Breast epithelium (tissue), 4 donors: ENCODE measurements at regions not wholly inside any gene's neighbourhood (a gene's known extent, or its start where the extent isn't known, plus 50 kb on each side); places are given as distances from the start of the nearest gene placed in this dataset.

ENCODE experiments used
- DNase-seq, 2 donors: peaks; one replicate each; pipeline ENCODE4 v3.0.0-alpha.2; 2019; ENCODE audit warnings: low spot score in 2 of 2
- H3K27ac ChIP-seq, 2 donors: fragments of 200-600 bp; sonication (generic) in 1 of 2; one replicate each; pipeline ENCODE4 v1.5.1; 2016 to 2019; ENCODE audit warnings: mild to moderate bottlenecking in 1 of 2
- H3K27me3 ChIP-seq, 2 donors: fragments of 200-600 bp; sonication (generic) in 1 of 2; one replicate each; pipeline versions ENCODE4 v1.5.1 to v1.6.0; 2017 to 2019; ENCODE audit warnings: control low read depth in 1 of 2, mild to moderate bottlenecking in 1 of 2
- H3K36me3 ChIP-seq: fragments of 200-600 bp; one replicate; pipeline ENCODE4 v1.5.1; 2019
- H3K4me1 ChIP-seq, 2 donors: fragments of 200-600 bp; sonication (generic); one replicate each; pipeline ENCODE4 v1.5.1; 2016 to 2019; ENCODE audit warnings: control low read depth in 1 of 2
- H3K4me3 ChIP-seq, 3 donors: fragments of 200-600 bp; sonication (generic); 1 replicate in 2 of 3; 2 replicates in 1 of 3; pipeline ENCODE4 v1.5.1; 2016 to 2019; ENCODE audit warnings: mild to moderate bottlenecking in 3 of 3, moderate library complexity in 2 of 3
- H3K9me3 ChIP-seq, 2 donors: fragments of 200-600 bp; sonication (generic) in 1 of 2; one replicate each; pipeline ENCODE4 v1.5.1; 2016 to 2019; ENCODE audit warnings: control low read depth in 1 of 2
- CTCF ChIP-seq, 3 donors: fragments of 450-650 bp; IDR thresholded peaks; one replicate each; pipeline ENCODE4 v1.5.1; 2016 to 2017; ENCODE audit warnings: antibody characterized with exemption in 3 of 3, mild to moderate bottlenecking in 3 of 3, moderate library complexity in 3 of 3
- POLR2A ChIP-seq: fragments of 450-650 bp; IDR thresholded peaks from one replicate; pipeline ENCODE4 v1.6.1; 2016; ENCODE audit warnings: antibody characterized with exemption, mild to moderate bottlenecking, moderate library complexity
- POLR2AphosphoS5 ChIP-seq, 3 donors: sonication (generic); formaldehyde crosslinking; IDR thresholded peaks; one replicate each; pipeline ENCODE4 v1.6.1; 2017; ENCODE audit warnings: antibody characterized with exemption in 3 of 3
- intact Hi-C: fragments of 100-400 bp; cut with DNase I; formaldehyde crosslinking; loops from one replicate; pipeline ENCODE4 v1.15.1; 2023; ENCODE audit warnings: low total_unique reads

DNA sequence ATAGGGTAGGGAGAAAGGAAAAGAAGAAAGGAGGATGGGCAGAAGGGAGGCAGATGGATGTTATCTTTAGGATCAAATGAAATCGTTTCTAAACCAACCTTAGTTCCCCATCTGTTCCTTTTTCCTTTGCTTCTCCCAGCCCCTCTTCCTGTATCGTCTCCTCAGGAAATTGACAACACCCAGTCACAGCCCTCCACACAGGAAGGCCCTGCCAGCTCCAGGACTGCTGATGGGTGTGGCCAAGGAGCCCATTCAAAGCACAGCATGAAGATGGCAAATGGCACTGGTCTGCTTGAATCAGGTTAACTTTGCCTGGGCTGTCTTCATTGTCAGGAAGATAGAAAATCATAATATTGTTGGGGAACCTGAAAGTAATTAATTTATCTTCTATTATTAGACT lies 164.8 kb downstream of the C11orf87 start:
- DNase-seq = no peak
- intact Hi-C loops = no loop called here
- Histone ChIP-seq H3K4me3 (no peak overlapping the region), H3K27ac (no peak overlapping the region), H3K36me3 (no peaks in the 10 kb centered on the region), H3K4me1 (no peaks in the 10 kb centered on the region), H3K9me3 (no peaks in the 10 kb centered on the region), H3K27me3 (no peaks in the 10 kb centered on the region)
- no peak for TF ChIP-seq CTCF (IDR thresholded peaks at IDR 0.05)
- TF ChIP-seq POLR2A = no peak
- TF ChIP-seq POLR2AphosphoS5 (IDR thresholded peaks at IDR 0.05) = no peak

GRCh38 chr11:109590782-109591181 lies 168.8 kb downstream of the C11orf87 start:
- intact Hi-C loops = no loop called here
- TF ChIP-seq CTCF (IDR thresholded peaks at IDR 0.05) = no peak
- no peak for TF ChIP-seq POLR2A
- no peak for TF ChIP-seq POLR2AphosphoS5 (IDR thresholded peaks at IDR 0.05)
- Histone ChIP-seq H3K4me3 (no peak overlapping the region), H3K27me3 (no peaks in the 10 kb centered on the region), H3K27ac (no peak overlapping the region), H3K9me3 (no peaks in the 10 kb centered on the region), H3K36me3 (no peaks in the 10 kb centered on the region), H3K4me1 (no peaks in the 10 kb centered on the region)
- no peak for DNase-seq

DNA sequence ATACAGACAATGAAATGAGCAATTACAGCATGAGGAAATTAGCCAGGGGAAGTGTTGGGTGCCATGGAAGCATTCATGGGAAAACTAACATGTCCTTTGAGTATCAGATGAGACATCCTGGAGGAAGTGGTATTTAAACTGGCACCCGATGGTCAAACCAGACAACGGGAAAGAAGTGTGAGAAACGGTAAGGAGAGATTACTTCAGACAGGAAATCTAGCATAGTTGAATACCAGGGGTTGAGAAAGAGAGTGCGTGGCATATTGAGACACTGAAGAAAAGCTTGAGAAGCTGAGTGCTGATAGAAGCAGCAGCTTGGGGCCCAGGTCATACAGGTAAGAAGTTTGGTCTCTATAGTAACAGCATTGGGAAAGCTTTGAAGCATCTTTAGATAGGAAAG lies 175.3 kb downstream of the C11orf87 start:
- Histone ChIP-seq H3K36me3 (no peaks in the 10 kb centered on the region), H3K27ac (no peak overlapping the region), H3K4me1 (no peaks in the 10 kb centered on the region), H3K4me3 (no peak overlapping the region), H3K9me3 (no peaks in the 10 kb centered on the region), H3K27me3 (no peaks in the 10 kb centered on the region)
- TF ChIP-seq POLR2A (no peak), CTCF (IDR thresholded peaks at IDR 0.05) (no peak), POLR2AphosphoS5 (IDR thresholded peaks at IDR 0.05) (no peak)
- intact Hi-C loops = no loop called here
- no peak for DNase-seq

DNA sequence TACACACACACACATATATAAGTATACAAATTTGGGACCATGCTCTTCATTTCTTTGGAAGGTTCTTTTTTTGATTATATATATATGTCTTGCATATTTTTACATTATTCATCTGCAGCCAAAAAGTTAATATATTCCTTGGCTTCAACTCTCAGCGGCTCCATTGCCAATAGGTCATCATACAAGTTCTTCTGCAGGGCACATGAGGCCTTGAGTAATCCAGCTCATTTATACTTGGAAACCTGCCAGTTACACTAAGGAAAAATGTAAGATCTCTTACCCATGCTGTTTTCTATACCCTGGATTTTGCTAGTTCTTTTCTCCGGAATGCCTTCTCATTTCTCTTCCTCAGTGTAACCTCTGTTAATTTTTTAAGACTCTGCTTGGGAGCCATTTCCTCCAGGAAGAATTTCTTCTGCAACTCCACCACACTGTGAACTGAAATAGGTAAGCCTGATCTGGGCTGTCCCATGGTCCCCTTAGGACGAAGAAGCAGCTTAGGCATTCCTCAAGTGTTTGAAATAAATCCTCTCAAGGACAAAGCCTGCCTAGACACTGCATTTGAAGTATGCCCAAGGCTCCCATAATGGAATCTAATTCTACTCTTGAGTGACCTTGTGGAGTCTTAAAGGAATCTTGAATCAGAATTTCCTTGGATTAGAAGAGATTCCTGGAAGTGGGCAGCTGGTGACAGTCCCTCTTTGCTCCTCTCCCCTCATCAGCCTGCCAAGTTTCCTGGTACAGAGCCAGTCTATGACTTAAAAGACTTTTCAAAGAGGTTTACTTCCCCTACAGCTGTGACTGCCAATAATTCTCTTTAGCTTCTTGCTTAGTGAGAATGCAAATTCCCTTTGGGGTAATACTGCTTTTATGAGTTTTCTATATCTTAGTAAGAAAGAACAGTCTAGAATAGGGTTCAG lies 182.8 kb downstream of the C11orf87 start:
- Histone ChIP-seq H3K9me3 (no peaks in the 10 kb centered on the region), H3K27ac (no peak overlapping the region), H3K4me3 (no peak overlapping the region), H3K27me3 (no peaks in the 10 kb centered on the region), H3K36me3 (no peaks in the 10 kb centered on the region), H3K4me1 (no peaks in the 10 kb centered on the region)
- DNase-seq = no peak
- no peak for TF ChIP-seq POLR2AphosphoS5 (IDR thresholded peaks at IDR 0.05)
- intact Hi-C loops = no loop called here

DNA sequence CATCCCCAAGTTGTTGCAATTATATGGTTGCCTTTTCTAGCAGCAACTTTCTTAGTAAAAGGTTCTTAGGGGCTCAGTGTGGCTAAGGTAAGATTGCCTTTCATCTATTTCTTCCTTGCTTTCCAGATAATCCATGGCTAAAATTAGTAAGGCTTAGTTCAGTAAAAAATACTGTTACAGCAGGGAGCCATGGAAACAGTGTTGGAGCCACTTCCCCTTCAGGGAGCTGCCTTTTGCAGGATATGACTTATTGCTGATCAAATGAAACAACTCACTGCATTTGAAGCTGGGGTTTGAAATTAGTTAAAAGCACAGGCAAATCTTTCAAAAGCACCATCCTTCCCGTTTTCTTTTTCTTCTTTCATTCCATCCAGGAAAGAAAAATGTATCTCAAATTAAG lies 184.3 kb downstream of the C11orf87 start:
- no peak overlapping the region for H3K4me3 ChIP-seq

More for the DNA sequence above, 184.3 kb downstream of the C11orf87 start:
- Histone ChIP-seq H3K36me3 (no peaks in the 10 kb centered on the region), H3K9me3 (no peaks in the 10 kb centered on the region), H3K27ac (no peak overlapping the region), H3K27me3 (no peaks in the 10 kb centered on the region), H3K4me1 (no peaks in the 10 kb centered on the region)
- no peak for TF ChIP-seq POLR2AphosphoS5 (IDR thresholded peaks at IDR 0.05)
- TF ChIP-seq CTCF (IDR thresholded peaks at IDR 0.05) = no peak
- no peak for TF ChIP-seq POLR2A
- intact Hi-C loops = no loop called here
- no peak for DNase-seq
